ENCODE measurements at regions not wholly inside any gene's neighbourhood (a gene's known extent, or its start where the extent isn't known, plus 50 kb on each side); places are given as distances from the start of the nearest gene placed in this dataset.

DNA sequence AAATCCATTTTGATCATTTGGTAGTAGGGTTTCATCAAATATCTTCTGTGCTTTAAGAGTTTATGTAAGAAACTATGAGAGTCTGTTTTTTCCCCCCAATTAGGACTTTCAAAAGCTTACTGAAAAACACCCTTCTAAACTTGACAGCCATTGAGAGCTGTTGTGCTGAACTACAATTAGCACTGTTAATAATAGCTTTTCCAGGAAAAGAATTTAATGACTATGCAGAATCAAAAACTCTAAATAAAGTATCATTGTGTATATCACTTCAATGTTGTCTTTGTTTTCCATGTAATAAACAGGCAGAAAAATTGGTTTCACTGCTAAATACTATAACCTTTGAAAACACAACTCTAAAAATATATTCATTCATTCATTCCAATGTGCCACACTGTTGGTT lies 121.4 kb upstream of the PDE5A start:
- TF ChIP-seq POLR2AphosphoS5 (IDR thresholded peaks at IDR 0.05; ENCODE audit: borderline replicate concordance, low read depth, low read length): no peak
- no peak for TF ChIP-seq EZH2 (IDR thresholded peaks at IDR 0.05)
